ENCODE measurements at regions not wholly inside any gene's neighbourhood (a gene's known extent, or its start where the extent isn't known, plus 50 kb on each side); places are given as distances from the start of the nearest gene placed in this dataset.

- H3K4me3 ChIP-seq = no peak overlapping the region
- TF ChIP-seq, protein P1, sequence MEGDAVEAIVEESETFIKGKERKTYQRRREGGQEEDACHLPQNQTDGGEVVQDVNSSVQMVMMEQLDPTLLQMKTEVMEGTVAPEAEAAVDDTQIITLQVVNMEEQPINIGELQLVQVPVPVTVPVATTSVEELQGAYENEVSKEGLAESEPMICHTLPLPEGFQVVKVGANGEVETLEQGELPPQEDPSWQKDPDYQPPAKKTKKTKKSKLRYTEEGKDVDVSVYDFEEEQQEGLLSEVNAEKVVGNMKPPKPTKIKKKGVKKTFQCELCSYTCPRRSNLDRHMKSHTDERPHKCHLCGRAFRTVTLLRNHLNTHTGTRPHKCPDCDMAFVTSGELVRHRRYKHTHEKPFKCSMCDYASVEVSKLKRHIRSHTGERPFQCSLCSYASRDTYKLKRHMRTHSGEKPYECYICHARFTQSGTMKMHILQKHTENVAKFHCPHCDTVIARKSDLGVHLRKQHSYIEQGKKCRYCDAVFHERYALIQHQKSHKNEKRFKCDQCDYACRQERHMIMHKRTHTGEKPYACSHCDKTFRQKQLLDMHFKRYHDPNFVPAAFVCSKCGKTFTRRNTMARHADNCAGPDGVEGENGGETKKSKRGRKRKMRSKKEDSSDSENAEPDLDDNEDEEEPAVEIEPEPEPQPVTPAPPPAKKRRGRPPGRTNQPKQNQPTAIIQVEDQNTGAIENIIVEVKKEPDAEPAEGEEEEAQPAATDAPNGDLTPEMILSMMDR (IDR thresholded peaks at IDR 0.05) = no peak
- H3K27ac ChIP-seq = no peak overlapping the region
- DNase-seq (ENCODE audit: low spot score) = no peak
Observed at GRCh38 chr2:34388446-34388845, 789.3 kb upstream of the FAM98A start.

- H3K4me3 ChIP-seq = no peak overlapping the region
- TF ChIP-seq, protein P1 (IDR thresholded peaks at IDR 0.05) = no peak
- DNase-seq (ENCODE audit: low spot score) = no peak
- H3K27ac ChIP-seq = no peak overlapping the region
Observed at GRCh38 chr2:34387536-34387935, 788.4 kb upstream of the FAM98A start.

GRCh38 chr2:34379586-34379985 lies 780.5 kb upstream of the FAM98A start:
- Histone ChIP-seq H3K4me3 (no peak overlapping the region), H3K27ac (no peak overlapping the region)
- TF ChIP-seq, protein P1 (IDR thresholded peaks at IDR 0.05) = no peak
- DNase-seq (ENCODE audit: low spot score) = no peak

GRCh38 chr2:34373586-34374233 lies 774.6 kb upstream of the FAM98A start:
- DNase-seq (ENCODE audit: low spot score) = no peak
- TF ChIP-seq, protein P1 (IDR thresholded peaks at IDR 0.05) = no peak
- Histone ChIP-seq H3K27ac (no peak overlapping the region), H3K4me3 (no peak overlapping the region)

GRCh38 chr2:34372967-34373366 lies 773.9 kb upstream of the FAM98A start:
- Histone ChIP-seq H3K27ac (no peak overlapping the region), H3K4me3 (no peak overlapping the region)
- TF ChIP-seq, protein P1 (IDR thresholded peaks at IDR 0.05) = no peak
- no peak for DNase-seq (ENCODE audit: low spot score)

GRCh38 chr2:34371711-34372110 lies 772.6 kb upstream of the FAM98A start:
- H3K4me3 ChIP-seq = no peak overlapping the region
- no peak for DNase-seq (ENCODE audit: low spot score)
- no peak overlapping the region for H3K27ac ChIP-seq
- TF ChIP-seq, protein P1 (IDR thresholded peaks at IDR 0.05) = no peak

GRCh38 chr2:34368304-34368703 lies 769.2 kb upstream of the FAM98A start:
- no peak overlapping the region for H3K27ac ChIP-seq
- no peak for DNase-seq (ENCODE audit: low spot score)
- no peak overlapping the region for H3K4me3 ChIP-seq
- TF ChIP-seq, protein P1 (IDR thresholded peaks at IDR 0.05) = no peak
